Colonic mucosa (tissue), 4 donors: ENCODE measurements at regions not wholly inside any gene's neighbourhood (a gene's known extent, or its start where the extent isn't known, plus 50 kb on each side); places are given as distances from the start of the nearest gene placed in this dataset.

Experiments
- DNase-seq: peaks from one replicate; pipeline ENCODE4 v3.0.0-alpha.2; 2020
- H3K27ac ChIP-seq: fragments of 200-600 bp; one replicate; pipeline ENCODE4 v1.8.0; 2021
- H3K27me3 ChIP-seq: fragments of 200-600 bp; one replicate; pipeline ENCODE4 v1.8.0; 2021
- H3K36me3 ChIP-seq: fragments of 200-600 bp; one replicate; pipeline ENCODE4 v1.8.0; 2021
- H3K4me1 ChIP-seq: fragments of 200-600 bp; one replicate; pipeline ENCODE4 v1.8.0; 2021; ENCODE audit warnings: mild to moderate bottlenecking
- H3K4me3 ChIP-seq: fragments of 200-600 bp; one replicate; pipeline ENCODE4 v1.8.0; 2021
- H3K9ac ChIP-seq, 2 donors: one replicate each; pipeline ENCODE4 v1.7.0; 2013; ENCODE audit warnings: control low read depth in 2 of 2, low read depth in 2 of 2, low read length in 2 of 2
- H3K9me3 ChIP-seq: fragments of 200-600 bp; one replicate; pipeline ENCODE4 v1.8.0; 2021
- CTCF ChIP-seq: fragments of 200-600 bp; IDR thresholded peaks from one replicate; pipeline ENCODE4 v1.8.0; 2022; ENCODE audit warnings: antibody characterized with exemption, mild to moderate bottlenecking
- intact Hi-C: fragments of 100-400 bp; cut with DNase I; formaldehyde crosslinking; loops from one replicate; pipeline ENCODE4 v1.14.1; 2022
- donor health status: healthy.
- donor health status: DM: no; HTN: no; CAD: no.
- donor health status: DM: no; HTN: no; CAD: no.

GRCh38 chr11:93072229-93072914 lies 102.9 kb downstream of the MTNR1B start:
- intact Hi-C loops, result no loop called here
- Histone ChIP-seq H3K4me3 (no peak overlapping the region), H3K27ac (no peak overlapping the region), H3K27me3 (no peaks in the 10 kb centered on the region), H3K9me3 (no peaks in the 10 kb centered on the region), H3K4me1 (no peaks in the 10 kb centered on the region), H3K36me3 (no peaks in the 10 kb centered on the region), H3K9ac (no peak overlapping the region)
- DNase-seq, result no peak
- TF ChIP-seq CTCF, result no peak

- no peaks in the 10 kb centered on the region for H3K36me3 ChIP-seq
Measured at GRCh38 chr11:93073026-93073425, 103.6 kb downstream of the MTNR1B start.

GRCh38 chr11:93073508-93074280 lies 104.2 kb downstream of the MTNR1B start:
- Histone ChIP-seq H3K9ac (no peak overlapping the region), H3K4me1 (no peaks in the 10 kb centered on the region), H3K27me3 (no peaks in the 10 kb centered on the region), H3K9me3 (no peaks in the 10 kb centered on the region), H3K4me3 (no peak overlapping the region), H3K27ac (no peak overlapping the region), H3K36me3 (no peaks in the 10 kb centered on the region)
- no peak for TF ChIP-seq CTCF
- intact Hi-C loops, result no loop called here
- DNase-seq, result no peak

More at GRCh38 chr11:93073026-93073425, 103.6 kb downstream of the MTNR1B start:
- no peaks in the 10 kb centered on the region for H3K27me3 ChIP-seq
- H3K4me3 ChIP-seq, result no peak overlapping the region
- DNase-seq, result no peak
- H3K27ac ChIP-seq, result no peak overlapping the region
- intact Hi-C loops, result no loop called here
- no peak overlapping the region for H3K9ac ChIP-seq
- no peaks in the 10 kb centered on the region for H3K9me3 ChIP-seq
- no peak for TF ChIP-seq CTCF
- no peaks in the 10 kb centered on the region for H3K4me1 ChIP-seq

- no peak overlapping the region for H3K4me3 ChIP-seq
- intact Hi-C loops, result no loop called here
- no peak for DNase-seq
- no peaks in the 10 kb centered on the region for H3K4me1 ChIP-seq
- no peaks in the 10 kb centered on the region for H3K36me3 ChIP-seq
- no peak for TF ChIP-seq CTCF
- no peaks in the 10 kb centered on the region for H3K27me3 ChIP-seq
- no peak overlapping the region for H3K9ac ChIP-seq
- H3K27ac ChIP-seq, result no peak overlapping the region
- no peaks in the 10 kb centered on the region for H3K9me3 ChIP-seq
Measured at GRCh38 chr11:93074352-93074751, 104.9 kb downstream of the MTNR1B start.

GRCh38 chr11:93075782-93076181 lies 106.3 kb downstream of the MTNR1B start:
- H3K36me3 ChIP-seq, result no peaks in the 10 kb centered on the region
- H3K27me3 ChIP-seq, result no peaks in the 10 kb centered on the region
- no peaks in the 10 kb centered on the region for H3K4me1 ChIP-seq
- intact Hi-C loops, result no loop called here
- H3K9me3 ChIP-seq, result no peaks in the 10 kb centered on the region
- H3K9ac ChIP-seq, result no peak overlapping the region
- TF ChIP-seq CTCF, result no peak
- H3K4me3 ChIP-seq, result no peak overlapping the region
- no peak for DNase-seq
- no peak overlapping the region for H3K27ac ChIP-seq
